Coronary artery (tissue), 2 donors: ENCODE measurements at regions not wholly inside any gene's neighbourhood (a gene's known extent, or its start where the extent isn't known, plus 50 kb on each side); places are given as distances from the start of the nearest gene placed in this dataset.
"Not testable (repeated sequence)": the region's sequence is repeated elsewhere in the genome, so short reads cannot be mapped to it uniquely, and the experiment has no call there.

Source experiments
- DNase-seq: peaks from one replicate; pipeline ENCODE4 v3.0.0-alpha.2; 2017; ENCODE audit warnings: low spot score
- H3K27ac ChIP-seq, 2 donors: fragments of 200-600 bp; sonication (generic); one replicate each; pipeline ENCODE4 v1.5.1; 2016 to 2019
- H3K4me3 ChIP-seq: fragments of 200-600 bp; sonication (generic); 2 replicates; pipeline ENCODE4 v1.5.1; 2016; ENCODE audit warnings: mild to moderate bottlenecking, moderate library complexity
- TF ChIP-seq, protein P1 (sequence below): fragments of 200-600 bp; sonication (generic); IDR thresholded peaks from one replicate; pipeline ENCODE4 v1.5.1; 2019; ENCODE audit warnings: antibody characterized with exemption

- no peak overlapping the region for H3K27ac ChIP-seq
- DNase-seq: no peak
- H3K4me3 ChIP-seq: no peak overlapping the region
Observed at GRCh38 chr5:116730706-116731105, 156.1 kb upstream of the SEMA6A start.

DNA sequence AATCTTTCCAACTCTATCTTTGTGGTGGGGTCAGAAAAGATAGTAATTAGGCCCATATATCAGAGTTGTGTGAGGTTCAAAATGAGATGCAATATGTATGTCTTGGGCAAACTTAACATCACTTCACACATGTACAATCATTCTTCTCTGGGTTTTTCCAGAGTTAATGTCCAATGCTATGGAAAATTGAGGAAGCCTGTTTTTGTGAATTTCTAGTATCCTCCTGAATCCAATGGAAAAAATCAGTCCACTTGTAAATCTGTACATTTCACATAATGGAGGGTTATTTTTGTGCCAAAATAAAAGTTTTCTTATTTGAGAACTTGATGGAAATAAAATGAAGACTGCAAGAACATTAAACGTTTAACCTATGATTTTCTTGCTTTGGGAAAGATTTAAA lies 155.6 kb upstream of the SEMA6A start:
- TF ChIP-seq, protein P1, sequence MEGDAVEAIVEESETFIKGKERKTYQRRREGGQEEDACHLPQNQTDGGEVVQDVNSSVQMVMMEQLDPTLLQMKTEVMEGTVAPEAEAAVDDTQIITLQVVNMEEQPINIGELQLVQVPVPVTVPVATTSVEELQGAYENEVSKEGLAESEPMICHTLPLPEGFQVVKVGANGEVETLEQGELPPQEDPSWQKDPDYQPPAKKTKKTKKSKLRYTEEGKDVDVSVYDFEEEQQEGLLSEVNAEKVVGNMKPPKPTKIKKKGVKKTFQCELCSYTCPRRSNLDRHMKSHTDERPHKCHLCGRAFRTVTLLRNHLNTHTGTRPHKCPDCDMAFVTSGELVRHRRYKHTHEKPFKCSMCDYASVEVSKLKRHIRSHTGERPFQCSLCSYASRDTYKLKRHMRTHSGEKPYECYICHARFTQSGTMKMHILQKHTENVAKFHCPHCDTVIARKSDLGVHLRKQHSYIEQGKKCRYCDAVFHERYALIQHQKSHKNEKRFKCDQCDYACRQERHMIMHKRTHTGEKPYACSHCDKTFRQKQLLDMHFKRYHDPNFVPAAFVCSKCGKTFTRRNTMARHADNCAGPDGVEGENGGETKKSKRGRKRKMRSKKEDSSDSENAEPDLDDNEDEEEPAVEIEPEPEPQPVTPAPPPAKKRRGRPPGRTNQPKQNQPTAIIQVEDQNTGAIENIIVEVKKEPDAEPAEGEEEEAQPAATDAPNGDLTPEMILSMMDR: no peak
- DNase-seq: no peak
- Histone ChIP-seq H3K27ac (no peak overlapping the region), H3K4me3 (no peak overlapping the region)

More at GRCh38 chr5:116730706-116731105, 156.1 kb upstream of the SEMA6A start:
- TF ChIP-seq, protein P1: no peak

DNA sequence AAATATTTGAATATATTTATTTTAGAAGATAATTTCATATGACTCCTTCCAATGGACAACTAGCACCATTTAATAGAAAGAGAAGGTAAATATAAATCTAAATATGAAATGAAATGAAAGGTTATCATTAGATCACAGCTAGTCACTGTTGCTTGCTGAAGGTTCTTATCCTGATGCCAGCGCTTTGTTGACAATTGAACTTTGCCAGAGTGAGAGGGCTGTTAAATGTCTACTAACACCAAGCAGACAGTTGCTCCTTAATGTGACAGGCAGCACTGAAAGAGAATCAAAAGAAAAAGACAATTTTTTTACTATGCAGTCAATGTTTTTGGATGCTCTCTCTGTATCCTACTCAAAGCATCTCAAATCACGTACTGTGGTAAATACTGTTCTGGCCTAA lies 152.6 kb upstream of the SEMA6A start:
- DNase-seq: no peak
- TF ChIP-seq, protein P1: no peak

DNA sequence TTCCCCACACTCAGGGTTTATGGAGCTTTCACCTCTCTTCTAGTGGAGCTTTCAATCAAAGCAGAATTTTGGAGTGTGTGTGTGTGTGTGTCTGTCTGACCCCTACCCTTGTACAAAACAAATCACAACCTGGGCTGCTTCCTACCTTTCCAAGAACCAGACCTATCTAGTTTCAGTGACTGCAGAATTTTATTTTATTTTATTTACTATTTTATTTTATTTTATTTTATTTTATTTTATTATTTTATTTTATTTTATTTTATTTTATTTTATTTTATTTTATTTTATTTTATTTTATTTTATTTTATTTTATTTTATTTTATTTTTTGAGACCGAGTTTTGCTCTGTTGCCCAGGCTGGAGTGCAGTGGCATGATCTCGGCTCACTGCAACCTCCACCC lies 151.6 kb upstream of the SEMA6A start:
- H3K27ac ChIP-seq, DNase-seq, H3K4me3 ChIP-seq: not testable (repeated sequence)

More for the DNA sequence above, 152.6 kb upstream of the SEMA6A start:
- H3K4me3 ChIP-seq: no peak overlapping the region
- no peak overlapping the region for H3K27ac ChIP-seq

DNA sequence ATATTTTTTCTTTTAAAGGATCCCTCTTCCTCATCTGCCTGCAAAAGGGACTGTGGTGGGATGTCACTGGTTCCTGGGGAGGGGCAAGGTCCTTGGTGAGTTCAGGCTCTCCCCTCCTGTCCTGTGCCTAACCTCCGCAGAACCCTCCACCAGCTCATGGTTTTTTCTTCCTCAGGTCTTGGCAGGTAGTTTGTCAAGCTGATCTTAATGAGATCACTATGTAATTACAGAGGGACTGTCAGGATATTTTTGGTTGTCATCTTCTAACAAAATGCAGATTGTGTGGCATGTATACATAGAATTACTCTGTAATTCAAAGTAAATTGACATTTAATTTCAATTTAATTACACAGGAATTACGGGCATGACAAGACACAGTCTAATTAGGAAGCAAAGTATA lies 150.3 kb upstream of the SEMA6A start:
- Histone ChIP-seq H3K27ac (no peak overlapping the region), H3K4me3 (no peak overlapping the region)
- TF ChIP-seq, protein P1: no peak
- DNase-seq: no peak

DNA sequence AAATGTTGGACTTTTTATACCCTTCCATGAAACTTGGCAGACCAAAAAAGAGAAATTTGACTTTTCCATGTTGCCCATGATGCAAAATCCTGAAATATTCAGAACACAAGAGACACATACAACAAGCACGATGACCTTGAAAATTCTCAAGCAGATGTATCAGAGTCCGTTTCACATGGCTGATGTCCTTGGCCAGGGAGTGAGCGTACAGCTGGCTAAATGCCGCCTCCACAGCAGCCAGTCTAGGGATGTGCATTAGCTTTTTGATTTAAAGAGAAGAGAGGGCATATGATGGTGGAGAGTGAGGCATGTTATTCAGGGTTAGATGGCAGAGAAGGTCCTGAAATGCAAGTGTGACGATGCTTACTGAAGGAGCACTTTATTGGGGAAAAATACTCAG lies 148.0 kb upstream of the SEMA6A start:
- DNase-seq: no peak
- Histone ChIP-seq H3K4me3 (no peak overlapping the region), H3K27ac (no peak overlapping the region)
- TF ChIP-seq, protein P1: no peak

DNA sequence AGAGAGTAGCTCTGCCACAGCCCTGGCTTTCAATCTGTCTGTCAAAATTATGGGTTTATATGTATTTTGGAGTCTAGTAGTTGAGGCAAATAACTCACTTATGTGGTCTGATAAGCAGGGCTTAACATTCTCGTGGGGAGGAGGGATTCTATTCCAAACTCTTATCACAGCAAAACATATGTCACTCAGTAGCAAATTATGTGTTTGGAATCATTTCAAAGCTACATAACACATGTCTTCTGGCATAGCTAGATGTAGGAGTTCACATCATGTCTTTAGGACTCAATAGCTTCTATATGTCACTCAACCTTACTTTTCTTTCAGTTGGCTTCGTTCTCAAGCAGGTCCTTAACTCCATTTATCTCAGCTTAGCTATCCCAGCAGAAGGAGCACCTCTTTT lies 144.5 kb upstream of the SEMA6A start:
- no peak overlapping the region for H3K27ac ChIP-seq
- H3K4me3 ChIP-seq: no peak overlapping the region
- DNase-seq: no peak
- TF ChIP-seq, protein P1: no peak

DNA sequence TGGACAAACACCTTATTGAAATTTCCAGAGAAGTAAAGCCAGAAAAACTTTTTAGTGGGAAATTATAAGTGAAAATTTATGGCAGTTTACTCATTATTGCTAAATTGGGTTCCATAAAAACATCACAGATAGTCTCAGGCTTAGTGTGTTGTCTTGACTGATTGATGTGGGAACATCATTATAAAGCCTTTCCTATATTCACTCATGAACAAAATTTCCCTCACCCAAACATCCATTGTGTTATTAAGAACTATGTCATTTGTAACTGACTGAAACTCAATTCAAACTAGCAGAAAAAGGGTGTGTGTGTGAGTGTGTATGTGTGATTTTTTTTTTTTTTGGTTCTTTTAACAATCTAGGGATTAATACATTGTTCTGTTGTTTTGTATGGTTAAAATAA lies 143.7 kb upstream of the SEMA6A start:
- no peak for DNase-seq
- Histone ChIP-seq H3K4me3 (no peak overlapping the region), H3K27ac (no peak overlapping the region)
- TF ChIP-seq, protein P1: no peak
